Activated T-cell treated with anti-CD3 and anti-CD28 coated beads for 1 hour (primary cell): ENCODE measurements at regions not wholly inside any gene's neighbourhood (a gene's known extent, or its start where the extent isn't known, plus 50 kb on each side); places are given as distances from the start of the nearest gene placed in this dataset.

Experiments used
- DNase-seq: peaks from one replicate; pipeline ENCODE4 v3.0.0-alpha.2; 2020; ENCODE audit warnings: low read depth

DNA sequence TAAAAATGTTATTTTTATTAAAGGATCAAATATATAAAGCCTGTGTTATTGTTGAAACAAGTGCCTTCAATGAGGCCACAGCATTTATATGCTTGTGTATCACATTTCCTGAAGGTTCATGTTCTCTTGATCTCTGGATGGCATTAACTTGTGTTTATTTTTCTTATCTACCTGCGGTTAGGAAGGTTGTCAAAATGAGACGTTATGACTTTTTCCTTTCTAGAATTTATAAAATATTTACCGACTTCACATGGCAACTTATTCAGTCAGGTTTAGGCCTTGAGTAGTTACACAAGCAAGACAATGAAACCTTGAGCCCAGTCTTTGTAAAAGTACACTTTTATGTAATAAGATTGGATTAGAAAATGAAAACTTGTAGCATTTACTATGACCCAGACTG is 196.4 kb upstream of the ACVR2A start:
- DNase-seq: no peak

DNA sequence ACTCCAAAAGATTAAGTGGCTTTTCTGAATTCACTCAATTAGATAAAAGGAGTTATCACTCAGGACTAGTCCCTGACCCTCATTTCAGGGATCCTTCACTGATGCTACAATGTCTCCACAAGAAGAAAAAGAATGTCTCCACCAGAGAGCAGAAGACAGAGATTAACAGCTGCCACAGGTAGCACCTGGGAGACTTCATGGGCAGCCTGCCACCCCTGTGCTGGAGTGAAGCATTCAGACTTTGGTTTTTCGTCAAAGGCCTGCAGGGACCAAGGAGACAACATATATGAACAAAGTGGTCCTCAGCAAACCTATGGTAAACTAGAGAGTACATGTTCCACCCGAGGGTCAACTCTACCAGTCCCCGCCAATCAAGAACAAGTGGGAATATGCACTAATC is 197.0 kb upstream of the ACVR2A start:
- no peak for DNase-seq

DNA sequence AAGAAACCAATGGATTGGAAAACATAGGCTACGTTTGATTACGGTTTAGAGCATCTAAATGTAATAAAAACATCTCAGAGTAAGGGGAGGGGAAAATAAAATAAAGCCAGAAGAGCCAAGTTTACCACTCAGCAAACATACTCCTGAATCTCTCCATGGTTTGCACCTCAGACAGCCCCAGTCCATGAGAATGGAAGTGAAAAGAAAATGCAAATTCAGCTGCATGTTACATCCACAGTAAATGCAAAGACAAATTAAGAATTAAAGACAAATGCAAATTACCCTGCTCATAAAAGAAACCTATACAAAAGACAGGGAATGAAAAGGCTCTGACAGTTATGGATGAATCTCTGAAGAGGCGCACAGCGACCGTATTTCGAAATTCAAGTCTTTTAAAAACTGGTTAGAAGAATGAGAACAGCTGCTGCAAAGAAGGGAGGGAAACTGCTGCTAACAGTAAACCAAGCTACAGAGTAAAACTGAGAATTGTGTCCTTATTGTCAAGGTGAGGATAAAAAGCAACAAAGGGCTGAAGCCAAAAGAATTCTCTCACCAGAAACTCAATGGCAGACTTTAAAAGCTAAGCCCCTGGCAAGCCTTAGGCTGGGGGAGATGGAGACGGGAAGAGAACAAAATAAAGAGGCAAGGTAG is 197.9 kb upstream of the ACVR2A start:
- no peak for DNase-seq

DNA sequence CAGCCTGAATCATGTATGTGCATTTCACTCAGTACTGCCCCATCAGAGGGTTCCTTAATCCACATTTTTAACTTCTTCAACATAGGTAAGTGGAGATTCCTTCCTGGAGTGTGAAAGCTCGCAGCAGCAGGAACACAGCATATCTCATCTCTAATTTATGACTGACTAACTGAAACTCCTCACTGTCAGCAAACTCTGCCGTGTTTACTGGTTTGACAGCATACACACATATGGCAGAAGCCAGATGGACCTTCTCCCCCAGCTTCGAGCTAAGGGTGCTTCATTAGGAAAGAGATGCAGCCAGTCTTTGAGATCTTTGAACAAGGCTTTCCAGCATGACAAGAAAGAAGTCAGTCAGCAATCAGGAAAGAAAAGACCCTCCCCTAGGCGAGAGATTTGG is 200.3 kb upstream of the ACVR2A start:
- DNase-seq: no peak

DNA sequence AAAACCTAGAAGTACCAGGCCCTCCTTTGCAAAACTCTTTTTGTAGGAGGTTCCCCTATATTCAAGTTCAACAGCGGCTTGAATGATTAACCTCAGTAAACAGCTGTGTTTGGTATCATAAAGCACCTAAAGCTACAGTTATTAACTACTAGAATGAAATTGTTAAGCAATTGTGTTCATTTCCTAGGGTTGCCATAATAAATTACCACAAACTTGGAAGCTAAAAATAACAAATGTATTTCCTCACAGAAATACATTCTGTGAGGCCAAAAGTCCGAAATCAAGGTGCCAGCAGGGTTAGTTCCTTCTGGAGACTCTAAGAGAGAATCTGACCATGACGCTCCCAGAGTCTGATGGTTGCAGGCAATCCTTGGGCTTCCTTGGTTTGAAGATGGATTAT is 202.1 kb upstream of the ACVR2A start:
- no peak for DNase-seq

DNA sequence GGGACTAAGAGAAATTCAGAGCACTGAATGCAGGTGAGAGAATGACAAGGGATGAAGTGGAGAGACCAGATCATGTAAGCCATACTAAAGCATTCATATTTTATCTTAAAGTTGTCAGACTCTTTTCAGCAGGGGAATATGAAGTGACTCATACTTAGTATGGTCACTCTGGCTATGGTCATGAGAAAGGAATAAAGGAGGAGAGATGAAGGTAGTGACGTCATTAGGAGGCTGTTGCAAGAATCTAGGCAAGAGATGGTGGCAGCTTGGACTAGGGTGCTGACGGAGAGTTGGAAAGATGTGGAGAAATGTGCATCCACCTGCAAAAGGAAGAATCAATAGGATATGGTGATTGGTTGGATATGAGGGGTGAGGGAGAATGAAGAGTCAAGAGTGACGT is 203.2 kb upstream of the ACVR2A start:
- no peak for DNase-seq

DNA sequence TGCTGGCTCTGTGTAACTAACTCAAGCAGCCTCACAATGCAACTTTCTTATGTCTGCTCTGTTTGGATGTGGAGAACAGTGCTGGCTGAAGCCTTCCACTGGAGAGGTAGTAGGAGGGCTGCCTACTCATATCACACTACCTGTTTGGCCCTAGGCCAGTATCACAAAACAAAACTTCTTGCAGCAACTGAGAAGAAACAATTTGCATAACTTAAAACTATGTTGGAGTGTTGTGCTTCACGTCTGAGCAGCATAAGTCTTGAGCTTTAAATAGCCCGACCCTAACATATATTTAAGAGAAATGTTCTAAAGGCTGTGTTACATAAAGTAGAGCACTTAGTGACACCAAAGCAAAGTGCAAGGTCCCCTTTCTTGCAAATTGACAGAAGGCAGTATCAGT is 204.9 kb upstream of the ACVR2A start:
- no peak for DNase-seq

DNA sequence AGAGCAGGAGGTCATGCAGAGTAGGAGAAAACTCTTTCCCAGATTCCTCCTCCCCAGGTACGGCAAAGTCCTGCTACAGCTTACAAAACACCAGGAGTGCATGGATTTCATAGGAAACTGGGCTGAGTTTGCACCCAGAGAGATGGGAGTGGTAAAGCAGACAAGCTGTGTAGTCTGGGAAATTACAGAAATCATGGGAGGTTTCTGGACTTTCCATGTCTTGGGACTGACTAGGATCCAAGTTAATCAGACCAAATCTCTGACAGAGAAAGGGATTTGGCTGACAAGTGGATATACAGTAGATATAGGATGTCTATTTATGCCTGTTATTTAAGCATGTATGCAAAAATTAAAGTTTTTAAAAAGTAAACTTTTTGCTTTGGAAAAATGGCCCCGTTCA is 205.4 kb upstream of the ACVR2A start:
- no peak for DNase-seq

DNA sequence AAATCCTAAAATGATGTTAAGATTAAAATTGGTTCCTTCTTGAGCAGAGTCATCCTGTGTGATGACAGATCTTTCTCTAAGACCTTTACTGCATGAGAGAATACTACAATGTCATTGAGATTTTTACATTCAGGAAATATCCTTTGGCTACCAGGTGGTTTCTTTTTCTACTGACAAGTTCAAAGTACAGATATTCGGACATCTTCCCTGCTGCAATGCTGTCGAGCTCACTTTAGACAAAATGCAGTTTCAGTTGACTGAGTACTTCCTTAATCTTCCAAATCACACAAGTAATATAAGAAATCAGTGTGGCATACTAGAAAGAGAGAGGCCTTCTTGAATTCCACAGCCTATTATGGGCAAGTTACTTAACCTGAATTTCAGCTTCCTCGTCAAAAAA is 207.9 kb upstream of the ACVR2A start:
- DNase-seq: no peak

DNA sequence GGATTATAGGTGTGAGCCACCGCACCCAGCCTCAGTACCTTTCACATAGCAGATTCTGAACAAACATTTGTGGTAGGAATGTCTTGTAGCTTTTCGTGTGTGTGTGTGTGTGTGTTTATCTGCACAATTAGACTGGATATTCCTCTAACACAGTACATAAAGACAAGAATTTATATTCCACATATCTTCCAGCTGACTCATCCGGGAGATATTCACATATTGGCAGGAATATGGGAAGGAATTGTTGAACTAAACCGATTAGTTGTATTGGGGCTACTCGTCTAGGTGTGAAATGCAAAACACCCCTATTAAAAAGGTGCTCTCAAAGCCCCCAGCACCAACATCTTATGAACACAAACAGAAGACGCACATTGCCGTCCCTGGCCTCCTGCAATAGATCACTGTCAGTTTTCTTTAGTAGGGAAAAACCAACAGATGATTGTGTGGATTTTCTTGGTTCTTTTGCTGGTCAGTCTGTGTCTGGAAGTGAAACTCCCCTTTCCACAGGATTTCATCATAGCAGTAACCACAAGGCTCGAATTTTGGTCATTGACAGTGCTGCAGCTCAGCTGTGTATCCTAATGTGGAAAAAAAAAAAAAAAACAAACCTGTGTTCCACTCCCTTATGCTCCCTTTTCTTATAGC is 208.5 kb upstream of the ACVR2A start:
- no peak for DNase-seq

DNA sequence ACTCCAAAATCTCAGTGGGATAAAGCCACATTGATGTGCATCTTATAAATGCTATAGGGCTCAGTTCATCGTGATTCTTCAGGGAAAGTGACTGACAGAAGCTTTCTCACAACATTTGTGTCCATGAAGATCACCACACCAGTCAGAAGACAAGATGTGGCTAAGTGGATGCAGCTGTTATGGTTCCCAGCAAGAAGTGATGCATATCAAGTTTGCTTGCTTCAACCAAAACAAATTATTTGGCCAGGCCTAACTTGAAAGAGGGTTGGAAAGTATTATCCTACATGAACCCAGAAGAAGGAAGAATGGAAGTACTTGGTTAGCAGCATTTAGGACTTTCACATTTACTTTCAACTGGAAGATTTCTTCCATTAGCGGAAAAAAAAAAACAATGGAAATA is 210.0 kb upstream of the ACVR2A start:
- no peak for DNase-seq

DNA sequence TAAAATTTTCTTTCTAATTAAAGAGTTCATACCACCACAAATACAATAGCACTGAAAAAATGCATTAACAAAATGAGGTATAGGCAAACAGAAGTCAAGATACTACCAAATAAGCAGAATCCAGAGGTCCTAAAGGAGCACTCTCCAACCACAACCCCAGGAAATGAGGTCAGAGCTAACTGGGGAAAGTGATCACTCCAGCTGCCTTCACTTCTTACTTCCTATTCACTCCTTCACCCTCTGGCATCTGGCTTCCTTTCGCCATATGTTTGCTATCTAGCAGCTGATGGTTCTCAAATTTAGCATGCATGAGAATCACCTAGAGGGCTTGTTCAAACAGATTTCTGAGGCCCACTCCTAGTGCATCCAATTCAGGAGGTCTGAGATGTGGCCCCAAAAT is 212.6 kb upstream of the ACVR2A start:
- DNase-seq: no peak

DNA sequence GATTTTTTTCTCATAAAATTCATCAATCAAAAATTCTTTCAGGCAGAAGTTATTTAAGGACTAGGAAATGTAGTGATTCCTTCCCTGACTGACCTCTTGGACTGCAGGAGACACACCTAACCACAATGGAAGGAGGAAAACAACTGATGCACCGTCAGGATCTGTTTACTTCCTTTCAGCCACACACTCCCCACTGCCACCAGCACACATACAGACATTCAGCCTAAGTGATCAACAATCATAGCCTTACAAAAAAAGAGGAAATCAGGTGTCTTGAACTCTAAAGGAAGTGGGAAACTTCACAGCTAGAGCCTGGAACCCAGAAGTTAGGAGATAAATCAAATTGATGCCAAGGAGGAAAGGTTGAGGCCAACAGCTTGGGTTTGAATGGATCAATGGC is 213.5 kb upstream of the ACVR2A start:
- DNase-seq: no peak

DNA sequence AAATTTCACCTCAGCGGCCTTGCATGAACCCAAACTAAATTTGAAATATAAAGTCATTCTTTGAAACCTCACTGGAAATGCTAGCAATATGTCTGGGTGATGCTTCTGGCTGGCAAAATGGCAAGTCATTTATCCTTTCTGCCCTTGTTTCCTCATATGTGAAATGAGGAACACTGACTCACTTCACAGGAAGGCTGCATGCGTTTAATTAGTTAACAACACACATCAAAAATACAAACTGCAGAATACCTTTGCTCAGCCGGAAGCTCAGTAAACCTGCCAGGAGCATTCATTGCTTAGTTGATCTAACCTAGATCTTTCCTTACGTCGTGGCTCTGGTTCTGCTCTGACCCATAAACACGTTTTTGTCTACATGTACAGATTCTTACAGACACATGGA is 214.2 kb upstream of the ACVR2A start:
- DNase-seq: no peak

DNA sequence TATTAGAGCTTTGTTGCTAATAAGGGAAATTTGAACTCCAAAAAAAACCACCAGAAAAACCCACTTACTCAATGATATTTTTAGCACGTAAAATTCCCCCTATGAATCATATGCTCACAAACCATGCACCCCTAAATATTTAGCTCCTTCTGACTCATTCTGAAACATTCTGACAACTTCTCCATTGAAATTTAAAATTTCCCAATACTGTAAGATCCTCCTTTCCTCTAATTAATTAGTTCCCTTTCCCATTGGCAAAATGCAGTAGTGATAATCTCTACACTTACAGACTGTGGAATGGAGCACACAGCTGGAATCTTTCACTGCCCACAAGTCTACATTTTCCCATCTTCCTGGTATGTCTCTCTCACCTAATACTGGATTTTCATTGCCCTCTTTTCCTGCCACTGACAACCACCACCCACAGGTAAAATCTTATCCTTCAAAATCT is 215.8 kb upstream of the ACVR2A start:
- DNase-seq: no peak

DNA sequence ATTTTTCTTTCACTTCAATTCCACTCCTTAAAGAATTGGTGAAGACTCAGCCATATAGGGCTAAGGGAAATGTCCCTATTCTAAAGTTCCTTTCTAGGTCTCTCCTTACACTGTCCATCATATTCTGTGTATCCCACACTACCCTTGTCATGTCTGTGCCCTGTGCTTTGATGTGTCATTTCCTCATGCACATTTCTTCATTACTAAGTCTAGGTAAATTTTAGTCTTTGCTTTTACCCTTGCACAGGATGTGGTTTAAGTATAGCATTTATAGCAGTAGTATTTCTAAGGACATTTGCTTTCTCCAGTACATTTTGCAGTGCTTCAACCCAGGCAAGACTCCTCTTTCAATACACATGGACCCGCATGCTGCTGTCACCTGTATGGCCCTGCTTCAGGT is 221.5 kb upstream of the ACVR2A start:
- no peak for DNase-seq

DNA sequence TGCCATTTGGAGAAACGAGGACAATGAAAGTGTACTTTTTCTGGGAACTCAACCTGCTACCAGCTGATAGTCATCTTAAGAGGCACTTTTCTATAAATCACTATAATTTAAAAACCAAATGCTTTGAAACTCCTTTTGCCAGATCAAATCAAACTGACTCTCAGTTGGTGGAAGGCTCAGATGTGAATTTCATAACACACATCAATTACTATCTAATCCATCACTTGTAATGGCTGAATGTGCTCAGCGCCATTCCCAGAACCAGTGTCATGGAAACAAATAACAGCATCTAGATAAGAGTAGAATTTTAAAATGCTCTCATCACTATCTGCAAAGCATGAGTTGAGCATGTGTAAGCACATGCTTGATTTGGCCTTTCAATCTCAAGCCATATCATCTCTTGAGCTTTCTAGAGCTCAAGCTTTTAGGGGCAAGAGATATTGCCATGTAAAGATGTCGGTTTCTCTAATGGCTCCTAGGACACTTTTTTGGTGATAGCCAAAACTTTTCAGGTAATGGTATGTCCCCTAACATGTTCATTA is 223.1 kb upstream of the ACVR2A start:
- no peak for DNase-seq

DNA sequence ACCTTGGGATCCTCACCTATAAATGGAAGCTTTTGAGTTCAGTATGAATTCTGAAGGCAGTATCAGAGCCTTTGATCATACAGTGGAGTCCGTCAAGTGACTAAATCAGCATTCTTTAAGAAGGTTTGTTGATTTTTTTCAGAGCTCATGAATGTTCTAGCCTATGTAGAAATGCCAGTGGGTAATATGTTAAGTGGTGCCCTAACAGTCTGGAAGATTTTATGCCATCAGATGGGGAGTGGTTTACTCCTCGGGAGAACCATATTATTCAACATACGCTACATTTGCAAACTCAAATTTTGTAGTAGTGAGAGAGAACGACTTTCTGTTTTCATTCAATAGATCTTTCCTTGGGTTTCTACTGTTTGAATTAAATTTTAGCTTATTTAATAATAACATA is 225.0 kb upstream of the ACVR2A start:
- DNase-seq: no peak

DNA sequence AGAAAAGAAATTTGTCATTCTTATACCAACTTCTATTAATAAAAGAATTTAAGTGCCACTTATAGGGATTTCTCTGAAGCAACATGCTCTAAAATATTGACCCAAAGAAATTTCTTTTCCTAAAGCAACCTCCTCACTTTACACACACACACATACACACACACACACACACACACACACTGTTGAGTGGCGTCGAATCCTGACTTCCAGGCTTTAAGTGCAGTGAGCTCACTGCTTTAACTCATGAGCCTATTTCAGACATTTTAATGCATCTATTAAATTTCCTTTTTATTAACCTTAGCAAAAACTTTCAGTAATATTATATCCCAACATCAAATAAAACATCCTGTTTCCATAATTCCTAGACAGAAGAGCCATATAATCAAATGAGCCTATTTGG is 229.1 kb upstream of the ACVR2A start:
- DNase-seq: no peak

DNA sequence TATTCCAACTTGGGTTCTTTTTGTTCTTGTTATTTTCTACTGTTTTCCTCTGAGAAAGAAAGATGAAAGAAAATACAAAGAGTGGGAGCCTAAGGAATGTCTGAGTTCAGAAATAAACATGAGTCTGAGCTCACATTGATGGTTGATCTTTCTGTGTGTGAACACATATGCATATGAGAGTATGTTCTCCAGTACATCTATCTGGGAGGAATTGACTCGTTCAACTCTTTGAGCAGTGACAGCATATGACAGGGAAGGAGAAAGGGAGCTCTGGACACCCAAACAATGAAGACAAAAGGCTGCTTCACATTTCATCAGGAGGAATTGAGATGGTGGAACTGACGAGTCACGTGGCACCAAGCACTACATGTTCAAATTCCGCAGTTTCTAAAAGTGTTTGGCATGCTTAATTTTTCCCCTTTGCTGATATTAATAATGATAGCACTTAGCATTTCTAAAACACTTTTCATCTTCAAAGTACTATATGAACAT is 229.8 kb upstream of the ACVR2A start:
- DNase-seq: no peak

DNA sequence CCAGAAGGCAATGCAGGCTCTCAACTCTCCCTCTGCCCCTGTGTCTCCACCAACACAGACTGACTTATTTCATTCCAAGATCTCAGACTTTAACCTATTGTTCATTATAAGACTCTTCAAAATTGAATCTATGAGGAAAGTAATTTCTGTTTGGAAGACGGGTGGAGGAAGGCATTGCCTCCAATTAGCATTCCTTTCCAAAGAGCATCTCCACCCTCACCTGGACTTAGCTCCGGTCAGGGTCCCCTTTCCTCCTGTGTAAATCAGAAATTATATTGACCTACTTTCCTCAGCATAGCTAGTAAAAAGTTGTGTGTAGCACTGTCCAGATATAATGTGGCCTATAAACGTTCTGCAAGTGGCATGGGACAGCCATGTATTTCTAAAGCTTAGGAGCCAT is 230.4 kb upstream of the ACVR2A start:
- no peak for DNase-seq

DNA sequence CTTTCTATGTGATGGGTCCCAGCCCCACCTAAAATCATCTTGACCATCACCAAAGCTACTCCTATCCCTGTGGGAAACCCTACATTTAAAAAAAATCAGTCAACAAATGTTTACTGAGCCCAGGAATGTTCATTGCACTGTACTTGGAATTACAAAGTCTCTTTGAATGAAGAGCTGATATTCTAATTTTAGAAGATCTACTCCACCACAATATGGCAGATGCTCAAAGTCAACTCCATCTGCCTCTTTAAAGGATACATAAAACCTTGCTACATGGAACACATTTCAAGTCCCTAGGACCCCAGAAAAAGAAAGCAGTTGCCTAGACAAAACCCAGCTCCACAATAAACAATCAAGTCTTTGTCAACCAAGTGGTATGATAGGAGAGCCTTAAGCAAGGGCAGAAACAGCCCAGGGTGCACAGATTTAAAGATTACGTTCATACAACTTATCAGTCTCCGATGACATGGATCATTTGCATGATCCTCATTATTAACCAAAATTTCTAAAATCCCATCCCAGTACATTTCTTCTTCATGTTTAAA is 234.3 kb upstream of the ACVR2A start:
- DNase-seq: no peak

DNA sequence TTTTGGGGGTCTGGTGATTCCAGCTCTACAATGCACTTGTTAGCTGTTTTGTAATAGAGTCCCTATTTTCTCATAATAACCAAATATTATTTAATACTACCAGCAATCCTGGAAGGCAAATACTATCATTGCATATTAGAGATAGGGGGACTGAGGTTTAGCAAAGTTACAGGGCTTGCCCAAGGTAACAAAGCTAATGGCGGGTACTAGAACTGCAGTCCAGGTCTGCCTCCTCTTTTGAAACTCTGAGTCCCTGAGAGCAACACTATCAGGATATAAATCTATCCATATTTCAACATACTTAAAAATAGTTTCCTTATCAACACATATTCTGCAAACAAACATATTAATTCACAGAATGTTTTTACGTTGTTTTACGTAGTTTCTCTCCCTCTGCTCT is 235.5 kb upstream of the ACVR2A start:
- DNase-seq: no peak

DNA sequence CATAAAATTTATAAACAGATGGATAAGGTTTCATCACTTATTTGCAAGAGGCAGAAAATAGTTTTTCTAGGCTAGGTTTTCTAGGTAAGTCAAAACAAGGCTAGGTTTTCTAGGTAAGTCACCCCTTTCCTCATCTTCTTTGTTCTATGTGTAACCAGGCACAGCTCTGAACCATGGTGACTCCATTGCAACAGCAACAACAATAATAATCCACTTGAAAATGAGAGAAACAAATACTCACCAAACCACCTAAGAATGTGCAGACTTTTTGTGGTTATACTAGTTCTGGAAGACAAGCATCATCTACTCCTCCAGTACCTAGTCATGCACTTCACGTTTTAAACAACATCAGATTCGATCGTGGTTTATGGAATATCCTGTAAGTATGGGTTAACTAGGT is 237.4 kb upstream of the ACVR2A start:
- no peak for DNase-seq
